Chondrocyte (in vitro differentiated cells): ENCODE measurements at regions not wholly inside any gene's neighbourhood (a gene's known extent, or its start where the extent isn't known, plus 50 kb on each side); places are given as distances from the start of the nearest gene placed in this dataset.

ENCODE experiments used
- DNase-seq: peaks from one replicate; pipeline ENCODE4 v3.0.0; 2021; ENCODE audit warnings: mixed read lengths, low spot score
- H3K27ac Mint-ChIP-seq: one replicate; pipeline ENCODE4 v1.8.0; 2021; ENCODE audit warnings: mild to moderate bottlenecking, moderate library complexity, mixed read lengths; ENCODE audit not compliant: unreplicated experiment
- H3K27me3 Mint-ChIP-seq: 2 replicates; pipeline ENCODE4 v1.8.0; 2021; ENCODE audit warnings: low read depth, mixed read lengths
- H3K36me3 Mint-ChIP-seq: 2 replicates; pipeline ENCODE4 v1.8.0; 2021; ENCODE audit warnings: low read depth, mixed read lengths
- H3K4me1 Mint-ChIP-seq: 2 replicates; pipeline ENCODE4 v1.8.0; 2021; ENCODE audit warnings: low read depth, mild to moderate bottlenecking, mixed read lengths
- H3K4me3 Mint-ChIP-seq: one replicate; pipeline ENCODE4 v1.8.0; 2021; ENCODE audit warnings: mild to moderate bottlenecking, moderate library complexity, mixed read lengths; ENCODE audit not compliant: unreplicated experiment
- H3K9me3 Mint-ChIP-seq: 2 replicates; pipeline ENCODE4 v1.8.0; 2021; ENCODE audit warnings: low read depth, mixed read lengths
- TF ChIP-seq, protein P1 (sequence below): fragments of 200-600 bp; sonication (generic); IDR thresholded peaks from 2 replicates; pipeline ENCODE4 v1.5.0; 2021; ENCODE audit warnings: antibody characterized with exemption, mild to moderate bottlenecking, moderate library complexity

- TF ChIP-seq, protein P1, sequence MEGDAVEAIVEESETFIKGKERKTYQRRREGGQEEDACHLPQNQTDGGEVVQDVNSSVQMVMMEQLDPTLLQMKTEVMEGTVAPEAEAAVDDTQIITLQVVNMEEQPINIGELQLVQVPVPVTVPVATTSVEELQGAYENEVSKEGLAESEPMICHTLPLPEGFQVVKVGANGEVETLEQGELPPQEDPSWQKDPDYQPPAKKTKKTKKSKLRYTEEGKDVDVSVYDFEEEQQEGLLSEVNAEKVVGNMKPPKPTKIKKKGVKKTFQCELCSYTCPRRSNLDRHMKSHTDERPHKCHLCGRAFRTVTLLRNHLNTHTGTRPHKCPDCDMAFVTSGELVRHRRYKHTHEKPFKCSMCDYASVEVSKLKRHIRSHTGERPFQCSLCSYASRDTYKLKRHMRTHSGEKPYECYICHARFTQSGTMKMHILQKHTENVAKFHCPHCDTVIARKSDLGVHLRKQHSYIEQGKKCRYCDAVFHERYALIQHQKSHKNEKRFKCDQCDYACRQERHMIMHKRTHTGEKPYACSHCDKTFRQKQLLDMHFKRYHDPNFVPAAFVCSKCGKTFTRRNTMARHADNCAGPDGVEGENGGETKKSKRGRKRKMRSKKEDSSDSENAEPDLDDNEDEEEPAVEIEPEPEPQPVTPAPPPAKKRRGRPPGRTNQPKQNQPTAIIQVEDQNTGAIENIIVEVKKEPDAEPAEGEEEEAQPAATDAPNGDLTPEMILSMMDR = no peak
- Mint-ChIP-seq H3K4me1 (peaks cover 24% of the 10 kb centered on the region), H3K9me3 (no peaks in the 10 kb centered on the region), H3K27me3 (no peaks in the 10 kb centered on the region), H3K4me3 (no peak overlapping the region), H3K27ac (no peak overlapping the region), H3K36me3 (no peaks in the 10 kb centered on the region)
- DNase-seq = no peak
Measured at GRCh38 chr2:65880436-65880835, 448.0 kb upstream of the SPRED2 start.

- Mint-ChIP-seq H3K27me3 (no peaks in the 10 kb centered on the region), H3K27ac (peak overlapping the region; percentile 76), H3K9me3 (no peaks in the 10 kb centered on the region), H3K4me3 (no peak overlapping the region), H3K36me3 (no peaks in the 10 kb centered on the region), H3K4me1 (peaks cover 24% of the 10 kb centered on the region)
- TF ChIP-seq, protein P1 = no peak
- DNase-seq = no peak
Measured at GRCh38 chr2:65878011-65878340, 445.6 kb upstream of the SPRED2 start.

GRCh38 chr2:65877331-65878010, 445.1 kb upstream of the SPRED2 start:
- H3K27me3 Mint-ChIP-seq = no peaks in the 10 kb centered on the region
- H3K4me3 Mint-ChIP-seq = no peak overlapping the region
- peak overlapping the region; percentile 76 for H3K27ac Mint-ChIP-seq
- H3K9me3 Mint-ChIP-seq = no peaks in the 10 kb centered on the region
- TF ChIP-seq, protein P1 = no peak
- H3K4me1 Mint-ChIP-seq = peaks cover 24% of the 10 kb centered on the region
- no peak for DNase-seq
- H3K36me3 Mint-ChIP-seq = no peaks in the 10 kb centered on the region

GRCh38 chr2:65876114-65876513, 443.7 kb upstream of the SPRED2 start:
- TF ChIP-seq, protein P1 = no peak
- Mint-ChIP-seq H3K4me3 (no peak overlapping the region), H3K27ac (no peak overlapping the region)

GRCh38 chr2:65870826-65871225, 438.4 kb upstream of the SPRED2 start:
- no peak for DNase-seq
- Mint-ChIP-seq H3K4me1 (peaks cover 14% of the 10 kb centered on the region), H3K4me3 (no peak overlapping the region), H3K36me3 (peaks cover 2% of the 10 kb centered on the region), H3K9me3 (no peaks in the 10 kb centered on the region), H3K27ac (no peak overlapping the region), H3K27me3 (peaks cover 11% of the 10 kb centered on the region)
- TF ChIP-seq, protein P1 = no peak

More at GRCh38 chr2:65876114-65876513, 443.7 kb upstream of the SPRED2 start:
- Mint-ChIP-seq H3K36me3 (no peaks in the 10 kb centered on the region), H3K9me3 (no peaks in the 10 kb centered on the region), H3K4me1 (peaks cover 24% of the 10 kb centered on the region), H3K27me3 (no peaks in the 10 kb centered on the region)
- DNase-seq = no peak
